ACC112 (cell line): ENCODE measurements at regions not wholly inside any gene's neighbourhood (a gene's known extent, or its start where the extent isn't known, plus 50 kb on each side); places are given as distances from the start of the nearest gene placed in this dataset.

Source experiments
- H2AFZ ChIP-seq: fragments of 200-600 bp; sonication (generic); one replicate; pipeline ENCODE4 v1.6.0; 2017; ENCODE audit warnings: antibody characterized with exemption, low read length; ENCODE audit not compliant: unreplicated experiment
- H3K27ac ChIP-seq: fragments of 200-600 bp; sonication (generic); 2 replicates; pipeline ENCODE4 v1.5.1; 2014; ENCODE audit warnings: low read depth, mild to moderate bottlenecking, antibody characterized with exemption, low read length, moderate library complexity
- H3K27me3 ChIP-seq: fragments of 200-600 bp; sonication (generic); 2 replicates; pipeline ENCODE4 v1.6.1; 2014; ENCODE audit warnings: mild to moderate bottlenecking, antibody characterized with exemption, low read length, moderate library complexity, mixed read lengths; ENCODE audit not compliant: insufficient read depth
- H3K36me3 ChIP-seq: fragments of 200-600 bp; sonication (generic); 2 replicates; pipeline ENCODE4 v1.6.1; 2016; ENCODE audit warnings: mild to moderate bottlenecking, antibody characterized with exemption, low read length, moderate library complexity, mixed read lengths; ENCODE audit not compliant: insufficient read depth
- H3K4me1 ChIP-seq: fragments of 200-600 bp; sonication (generic); one replicate; pipeline ENCODE4 v1.6.1; 2016; ENCODE audit warnings: low read length, mixed read lengths; ENCODE audit not compliant: insufficient read depth, unreplicated experiment, control insufficient read depth
- H3K4me3 ChIP-seq: fragments of 200-600 bp; sonication (generic); 2 replicates; pipeline ENCODE4 v1.5.1; 2014; ENCODE audit warnings: mild to moderate bottlenecking, low read depth, low read length
- H3K79me2 ChIP-seq: fragments of 200-600 bp; sonication (generic); one replicate; pipeline ENCODE4 v1.6.0; 2016; ENCODE audit warnings: low read length; ENCODE audit not compliant: control insufficient read depth, unreplicated experiment, insufficient read depth

DNA sequence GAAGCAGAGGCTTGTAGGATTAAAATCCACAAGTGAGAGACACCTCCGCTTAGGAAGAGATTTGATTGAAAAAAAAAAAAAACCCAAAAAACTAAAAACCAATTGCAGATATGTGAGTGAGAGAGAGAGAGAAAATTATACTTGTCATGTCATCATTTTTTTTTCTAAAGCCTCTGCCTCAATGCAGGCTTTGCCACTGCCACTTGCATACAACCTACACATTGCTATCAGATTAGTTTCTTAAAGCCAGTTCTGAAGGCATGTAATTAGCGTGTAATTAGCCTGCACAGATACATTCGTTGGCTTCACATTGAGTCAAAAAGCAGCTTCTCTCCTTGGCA is 86.1 kb upstream of the MTPN start:
- no peaks in the 10 kb centered on the region for H3K4me1 ChIP-seq
- H2AFZ ChIP-seq = no peak overlapping the region
- peaks cover 7% of the 10 kb centered on the region for H3K27me3 ChIP-seq

DNA sequence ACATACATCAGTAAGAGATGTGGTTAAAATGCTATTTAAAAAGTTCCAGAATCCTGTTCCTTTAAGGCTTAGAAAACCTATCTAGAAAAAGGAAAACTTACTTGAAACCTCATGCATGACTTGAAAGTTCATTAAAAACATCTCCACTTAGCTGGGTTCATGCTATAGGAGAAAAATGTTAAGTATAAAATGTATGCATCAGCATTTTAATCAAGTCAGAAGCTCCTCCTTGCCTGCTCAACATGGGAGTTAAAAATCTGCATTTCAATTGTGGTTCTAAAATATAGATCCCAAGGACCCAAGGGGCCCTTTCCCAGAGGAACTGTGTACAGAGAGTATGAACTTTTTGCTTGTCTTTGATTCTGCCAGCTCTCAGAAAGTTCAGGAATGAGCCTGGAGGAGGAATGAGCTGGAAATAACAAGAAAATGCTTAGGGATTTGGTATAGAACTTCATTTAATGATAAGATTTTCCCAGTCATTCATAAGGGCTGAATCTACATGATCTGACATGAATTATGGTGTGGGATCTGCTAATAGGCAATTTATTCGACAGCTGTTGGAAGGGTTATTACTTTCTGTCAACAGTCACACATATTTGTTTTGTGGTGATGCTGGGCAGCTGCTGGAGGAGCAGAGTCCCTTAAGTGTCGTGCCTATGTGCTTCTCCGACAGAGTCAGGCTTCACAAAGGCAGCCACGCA is 85.6 kb upstream of the MTPN start:
- no peak overlapping the region for H3K4me3 ChIP-seq
- no peaks in the 10 kb centered on the region for H3K36me3 ChIP-seq
- H3K4me1 ChIP-seq = no peaks in the 10 kb centered on the region
- H3K79me2 ChIP-seq = no peaks in the 10 kb centered on the region
- peaks cover 4% of the 10 kb centered on the region; the same call in 1 of the 2 replicates for H3K27me3 ChIP-seq
- no peak overlapping the region for H2AFZ ChIP-seq
- no peak overlapping the region for H3K27ac ChIP-seq

More for the DNA sequence above, 86.1 kb upstream of the MTPN start:
- H3K4me3 ChIP-seq = no peak overlapping the region
- no peaks in the 10 kb centered on the region for H3K36me3 ChIP-seq
- H3K79me2 ChIP-seq = no peaks in the 10 kb centered on the region
- no peak overlapping the region for H3K27ac ChIP-seq

DNA sequence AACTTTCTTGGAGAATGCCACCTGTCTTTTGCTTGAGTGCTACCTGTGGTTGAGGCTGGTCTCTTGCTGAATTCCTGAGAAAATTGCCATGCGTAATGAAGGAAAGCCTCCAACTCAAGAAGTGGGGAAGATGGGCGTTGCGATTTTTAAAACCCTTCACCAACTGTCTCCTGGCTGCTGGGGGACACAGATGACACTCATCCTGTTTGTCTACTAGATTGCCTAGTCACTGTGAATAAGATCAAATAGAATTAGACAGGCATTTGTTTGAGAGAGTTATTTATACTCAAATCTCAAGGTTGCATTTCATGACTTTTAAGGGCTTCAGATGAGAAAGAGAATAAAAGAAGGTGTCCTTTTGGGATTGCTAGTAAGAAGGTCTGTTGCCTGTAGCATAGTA is 84.3 kb upstream of the MTPN start:
- H3K79me2 ChIP-seq = no peaks in the 10 kb centered on the region
- no peaks in the 10 kb centered on the region for H3K4me1 ChIP-seq

DNA sequence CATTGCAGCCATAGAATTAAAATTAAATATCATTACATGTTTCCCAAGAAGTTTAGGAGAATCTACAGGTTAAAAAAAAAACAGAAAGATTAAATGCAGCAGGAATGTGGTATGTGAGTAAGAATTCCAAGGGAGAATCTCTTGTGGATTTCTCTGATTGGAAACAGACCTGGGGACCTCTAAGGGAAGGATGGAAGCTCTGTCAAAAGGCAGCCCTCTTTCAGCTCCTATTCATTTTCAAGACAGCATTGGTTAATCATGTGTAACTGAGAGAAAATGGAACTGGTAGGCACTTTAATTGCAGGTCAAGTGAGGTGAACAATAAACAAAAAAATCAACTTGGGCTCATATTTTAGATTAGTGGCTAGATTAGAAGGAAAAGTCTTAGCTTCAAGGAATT is 81.4 kb upstream of the MTPN start:
- no peak overlapping the region for H3K27ac ChIP-seq
- H3K27me3 ChIP-seq = peaks cover 4% of the 10 kb centered on the region; the same call in 1 of the 2 replicates
- H3K4me1 ChIP-seq = no peaks in the 10 kb centered on the region
- no peak overlapping the region for H2AFZ ChIP-seq
- no peaks in the 10 kb centered on the region for H3K36me3 ChIP-seq
- H3K79me2 ChIP-seq = no peaks in the 10 kb centered on the region
- H3K4me3 ChIP-seq = no peak overlapping the region

More for the DNA sequence above, 84.3 kb upstream of the MTPN start:
- H3K27me3 ChIP-seq = peaks cover 4% of the 10 kb centered on the region; the same call in 1 of the 2 replicates
- H2AFZ ChIP-seq = no peak overlapping the region
- H3K27ac ChIP-seq = no peak overlapping the region
- H3K4me3 ChIP-seq = no peak overlapping the region
- H3K36me3 ChIP-seq = no peaks in the 10 kb centered on the region

GRCh38 chr7:136057509-136057908 is 80.3 kb upstream of the MTPN start:
- H3K4me1 ChIP-seq = no peaks in the 10 kb centered on the region
- no peaks in the 10 kb centered on the region for H3K36me3 ChIP-seq
- H3K79me2 ChIP-seq = no peaks in the 10 kb centered on the region
- no peak overlapping the region for H3K27ac ChIP-seq
- no peak overlapping the region for H2AFZ ChIP-seq
- H3K27me3 ChIP-seq = peaks cover 4% of the 10 kb centered on the region; the same call in 1 of the 2 replicates
- no peak overlapping the region for H3K4me3 ChIP-seq

DNA sequence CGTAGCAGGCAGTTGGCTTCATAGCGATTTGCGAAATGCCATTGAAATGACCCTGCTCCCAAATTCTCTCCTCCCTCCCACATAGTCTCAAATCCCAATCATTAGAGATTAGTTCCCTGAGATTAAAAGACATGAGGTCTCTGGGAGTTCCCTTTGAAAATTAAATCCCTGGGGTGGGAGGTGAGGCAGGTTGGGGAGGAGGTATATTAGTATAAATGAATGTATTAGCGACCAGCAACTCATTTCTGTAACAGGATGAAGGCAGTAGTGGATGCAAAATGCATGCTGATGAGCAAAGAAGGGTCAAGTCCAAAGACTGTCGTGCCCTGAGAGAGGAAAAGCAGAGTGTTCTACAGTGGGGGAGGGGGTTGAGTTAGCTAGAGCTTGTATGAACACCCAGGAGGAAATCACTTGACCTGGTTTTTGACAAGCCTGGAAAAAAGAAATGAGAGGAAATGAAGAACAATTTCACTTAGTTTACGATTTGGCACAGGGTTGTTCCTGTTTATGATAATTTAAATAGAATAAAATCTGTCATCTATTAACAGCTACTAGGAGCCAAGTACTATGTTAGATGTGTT is 79.6 kb upstream of the MTPN start:
- Histone ChIP-seq H3K36me3 (no peaks in the 10 kb centered on the region), H2AFZ (no peak overlapping the region), H3K4me3 (no peak overlapping the region), H3K27ac (no peak overlapping the region), H3K79me2 (no peaks in the 10 kb centered on the region), H3K4me1 (no peaks in the 10 kb centered on the region), H3K27me3 (peaks cover 4% of the 10 kb centered on the region; the same call in 1 of the 2 replicates)

- Histone ChIP-seq H2AFZ (no peak overlapping the region), H3K4me1 (no peaks in the 10 kb centered on the region), H3K27me3 (peaks cover 4% of the 10 kb centered on the region; the same call in 1 of the 2 replicates), H3K4me3 (no peak overlapping the region), H3K36me3 (no peaks in the 10 kb centered on the region), H3K79me2 (no peaks in the 10 kb centered on the region), H3K27ac (no peak overlapping the region)
Observed at GRCh38 chr7:136055266-136055665, 78.1 kb upstream of the MTPN start.

- H3K36me3 ChIP-seq = no peaks in the 10 kb centered on the region
- no peaks in the 10 kb centered on the region for H3K79me2 ChIP-seq
- H3K27ac ChIP-seq = no peak overlapping the region
- H3K4me1 ChIP-seq = no peaks in the 10 kb centered on the region
- no peak overlapping the region for H3K4me3 ChIP-seq
- no peak overlapping the region for H2AFZ ChIP-seq
- no peaks in the 10 kb centered on the region for H3K27me3 ChIP-seq
Observed at GRCh38 chr7:136053689-136054485, 76.7 kb upstream of the MTPN start.

- no peaks in the 10 kb centered on the region for H3K36me3 ChIP-seq
- H3K27ac ChIP-seq = no peak overlapping the region
- H3K4me1 ChIP-seq = no peaks in the 10 kb centered on the region
- H3K27me3 ChIP-seq = no peaks in the 10 kb centered on the region
- H3K4me3 ChIP-seq = no peak overlapping the region
- no peak overlapping the region for H2AFZ ChIP-seq
- H3K79me2 ChIP-seq = no peaks in the 10 kb centered on the region
Observed at GRCh38 chr7:136051203-136051928, 74.2 kb upstream of the MTPN start.

DNA sequence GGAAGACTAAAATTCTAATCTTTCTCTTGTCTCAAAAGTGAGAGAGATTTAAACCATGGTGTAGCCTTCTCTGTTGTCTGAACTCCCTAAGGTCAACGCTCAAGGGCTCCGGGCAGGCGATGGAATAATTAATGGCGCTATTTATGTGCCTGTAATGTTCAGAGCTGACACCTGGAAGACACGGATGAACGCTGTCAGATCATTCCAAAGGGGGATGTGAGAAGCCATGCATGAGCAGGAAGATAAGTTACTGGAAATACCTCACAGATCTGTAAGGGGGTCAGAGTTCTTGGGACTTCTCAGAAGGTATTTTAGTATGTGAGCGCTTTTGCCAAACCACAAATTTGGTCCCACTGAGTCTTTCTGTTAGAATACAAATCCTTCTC is 73.3 kb upstream of the MTPN start:
- no peak overlapping the region for H3K4me3 ChIP-seq
- no peaks in the 10 kb centered on the region for H3K36me3 ChIP-seq
- no peaks in the 10 kb centered on the region for H3K27me3 ChIP-seq
- no peak overlapping the region for H3K27ac ChIP-seq
- no peak overlapping the region for H2AFZ ChIP-seq
- no peaks in the 10 kb centered on the region for H3K79me2 ChIP-seq
- H3K4me1 ChIP-seq = no peaks in the 10 kb centered on the region
